H1 (cell line): ENCODE measurements at regions not wholly inside any gene's neighbourhood (a gene's known extent, or its start where the extent isn't known, plus 50 kb on each side); places are given as distances from the start of the nearest gene placed in this dataset.

Experiments
- CTCF ChIA-PET: fragments of 300-600 bp; sonication (Branson Sonifier 250); formaldehyde crosslinking; loops from one replicate; lab custom pipeline; 2021; ENCODE audit not compliant: partially characterized antibody; lab: Charles Lee
- POLR2A ChIA-PET: fragments of 300-600 bp; sonication (Branson Sonifier 250); formaldehyde crosslinking; loops from one replicate; lab custom pipeline; 2021; ENCODE audit warnings: inconsistent platforms; ENCODE audit not compliant: partially characterized antibody; lab: Charles Lee
- DNase-seq, 2 experiments: peaks; one replicate each; pipeline versions ENCODE4 v3.0.0 to v3.0.0-alpha.2; 2010 to 2022; ENCODE audit warnings: low spot score in 2 of 2, low read depth in 1 of 2, mixed read lengths in 1 of 2
- FAIRE-seq: peaks from 2 replicates; lab custom pipeline; 2011; peaks lifted over from hg19 to GRCh38; lab: Jason Lieb, UNC
- H2AFZ ChIP-seq: 2 replicates; pipeline ENCODE4 v1.8.1; 2012; ENCODE audit warnings: low read length, inconsistent platforms
- H2AK5ac ChIP-seq: 2 replicates; pipeline ENCODE4 v1.6.1; 2013; ENCODE audit warnings: low read depth, low read length
- H2BK120ac ChIP-seq: replicated peaks from 2 replicates; pipeline ENCODE3; 2013; ENCODE audit warnings: low read depth, low read length, inconsistent platforms
- H2BK12ac ChIP-seq: 2 replicates; pipeline ENCODE4 v1.6.1; 2013; ENCODE audit warnings: low read depth, low read length
- H2BK15ac ChIP-seq: 2 replicates; pipeline ENCODE4 v1.6.1; 2013; ENCODE audit warnings: low read length
- H2BK20ac ChIP-seq: 2 replicates; pipeline ENCODE4 v1.6.1; 2013; ENCODE audit warnings: low read length
- H2BK5ac ChIP-seq: 2 replicates; pipeline ENCODE4 v1.6.1; 2013; ENCODE audit warnings: low read depth, low read length
- H3K14ac ChIP-seq: 2 replicates; pipeline ENCODE4 v1.6.1; 2013; ENCODE audit warnings: inconsistent platforms; ENCODE audit not compliant: insufficient read length
- H3K18ac ChIP-seq: 2 replicates; pipeline ENCODE4 v1.6.1; 2013; ENCODE audit warnings: low read length; ENCODE audit errors: extremely low read depth
- H3K23ac ChIP-seq: 2 replicates; pipeline ENCODE4 v1.6.1; 2013; ENCODE audit warnings: inconsistent platforms; ENCODE audit not compliant: insufficient read length
- H3K23me2 ChIP-seq: 2 replicates; pipeline ENCODE4 v1.6.1; 2013; ENCODE audit warnings: low read depth, low read length
- H3K27ac ChIP-seq: 2 replicates; pipeline ENCODE4 v1.6.1; 2011; ENCODE audit warnings: low read depth, low read length, inconsistent platforms
- H3K27me3 ChIP-seq, 4 experiments: replicated peaks in 1 of 4; 1 replicate in 1 of 4; 2 replicates in 3 of 4; pipeline versions ENCODE4 v1.6.1 to v1.8.1; 2011 to 2013; ENCODE audit warnings: low read length in 3 of 4, mild to moderate bottlenecking in 3 of 4, inconsistent platforms in 2 of 4, mixed read lengths in 2 of 4, moderate library complexity in 1 of 4; ENCODE audit not compliant: control insufficient read depth in 3 of 4, insufficient read depth in 3 of 4; ENCODE audit errors: extremely low read depth in 1 of 4
- H3K36me3 ChIP-seq, 4 experiments: 2 replicates each; pipeline versions ENCODE4 v1.6.1 to v1.8.1; 2011 to 2013; ENCODE audit warnings: mild to moderate bottlenecking in 4 of 4, low read length in 3 of 4, moderate library complexity in 2 of 4, control low read depth in 1 of 4, inconsistent platforms in 1 of 4; ENCODE audit not compliant: insufficient read depth in 4 of 4, control insufficient read depth in 2 of 4
- H3K4ac ChIP-seq: replicated peaks from 2 replicates; pipeline ENCODE3; 2013; ENCODE audit warnings: low read length, low read depth, mixed read lengths, inconsistent platforms; ENCODE audit not compliant: insufficient read length
- H3K4me1 ChIP-seq, 4 experiments: replicated peaks in 1 of 4; 1 replicate in 1 of 4; 2 replicates in 3 of 4; pipeline versions ENCODE4 v1.6.1 to v1.8.1; 2011 to 2013; ENCODE audit warnings: low read length in 3 of 4, inconsistent platforms in 2 of 4, mixed read lengths in 1 of 4; ENCODE audit not compliant: insufficient read depth in 4 of 4, control insufficient read depth in 3 of 4
- H3K4me2 ChIP-seq, 2 experiments: 2 replicates each; pipeline versions ENCODE4 v1.6.1 to v1.8.1; 2011 to 2013; ENCODE audit warnings: low read depth in 2 of 2, low read length in 2 of 2, control low read depth in 1 of 2, inconsistent platforms in 1 of 2, mild to moderate bottlenecking in 1 of 2; ENCODE audit not compliant: insufficient read depth in 1 of 2
- H3K4me3 ChIP-seq, 4 experiments: fragments of 200-600, 300-600 bp in 1 of 4; sonication (generic), shearing (Covaris generic), sonication (Bioruptor Twin) in 1 of 4; 2 replicates each; pipeline versions ENCODE4 v1.5.1 to v1.8.1; 2011 to 2016; ENCODE audit warnings: low read length in 4 of 4, low read depth in 3 of 4, control low read depth in 2 of 4, inconsistent platforms in 2 of 4, mild to moderate bottlenecking in 2 of 4, mixed read lengths in 1 of 4, moderate library complexity in 1 of 4; ENCODE audit not compliant: insufficient read depth in 2 of 4; ENCODE audit errors: extremely low read depth in 1 of 4
- H3K56ac ChIP-seq: replicated peaks from 2 replicates; pipeline ENCODE3; 2013; ENCODE audit warnings: low read depth, mild to moderate bottlenecking, mixed read lengths, low read length, inconsistent platforms; ENCODE audit not compliant: insufficient read length
- H3K79me1 ChIP-seq: 2 replicates; pipeline ENCODE4 v1.6.1; 2013; ENCODE audit warnings: low read depth, low read length, control low read depth
- H3K79me2 ChIP-seq, 2 experiments: 2 replicates each; pipeline versions ENCODE4 v1.6.1 to v1.8.1; 2012 to 2013; ENCODE audit warnings: low read length in 2 of 2, mild to moderate bottlenecking in 2 of 2, inconsistent platforms in 1 of 2; ENCODE audit not compliant: insufficient read depth in 2 of 2, control insufficient read depth in 1 of 2
- H3K9ac ChIP-seq, 4 experiments: replicated peaks in 1 of 4; 1 replicate in 1 of 4; 2 replicates in 3 of 4; pipeline versions ENCODE4 v1.6.1 to v1.8.1; 2011 to 2013; ENCODE audit warnings: low read depth in 3 of 4, low read length in 3 of 4, control low read depth in 2 of 4, mild to moderate bottlenecking in 2 of 4, moderate library complexity in 2 of 4, inconsistent platforms in 1 of 4; ENCODE audit errors: extremely low read depth in 1 of 4
- H3K9me3 ChIP-seq, 2 experiments: 2 replicates each; pipeline versions ENCODE4 v1.6.1 to v1.8.1; 2012 to 2013; ENCODE audit warnings: mild to moderate bottlenecking in 2 of 2, moderate library complexity in 2 of 2, control low read depth in 1 of 2, inconsistent platforms in 1 of 2, low read depth in 1 of 2, low read length in 1 of 2, mixed read lengths in 1 of 2; ENCODE audit not compliant: insufficient read depth in 2 of 2
- H4K20me1 ChIP-seq, 2 experiments: replicated peaks in 1 of 2; 2 replicates each; pipeline versions ENCODE3 to v1.8.1; 2011 to 2013; ENCODE audit warnings: inconsistent platforms in 2 of 2, low read length in 2 of 2, mild to moderate bottlenecking in 1 of 2; ENCODE audit not compliant: insufficient read depth in 2 of 2, control insufficient read depth in 1 of 2
- H4K5ac ChIP-seq: 2 replicates; pipeline ENCODE4 v1.6.1; 2013; ENCODE audit warnings: low read length, low read depth, mixed read lengths, inconsistent platforms; ENCODE audit not compliant: insufficient read length
- H4K8ac ChIP-seq: 2 replicates; pipeline ENCODE4 v1.8.0; 2013; ENCODE audit warnings: mild to moderate bottlenecking, moderate library complexity, low read length, inconsistent platforms; ENCODE audit not compliant: insufficient read depth; ENCODE audit errors: extremely low read depth
- H4K91ac ChIP-seq: replicated peaks from 2 replicates; pipeline ENCODE3; 2013; ENCODE audit warnings: low read length, mixed read lengths, inconsistent platforms; ENCODE audit not compliant: insufficient read length
- CREB1 ChIP-seq: IDR thresholded peaks from 2 replicates; pipeline ENCODE4 v1.6.1; 2012; ENCODE audit warnings: inconsistent platforms
- EZH2 ChIP-seq: fragments of 200-600 bp; sonication (generic); IDR thresholded peaks from 2 replicates; pipeline ENCODE4 v1.7.1; 2012; ENCODE audit warnings: low read depth, mild to moderate bottlenecking, moderate library complexity, low read length, inconsistent platforms; ENCODE audit not compliant: severe bottlenecking
- MAFK ChIP-seq: IDR thresholded peaks from 2 replicates; pipeline ENCODE4 v1.6.1; 2012; ENCODE audit warnings: low read depth, mild to moderate bottlenecking, improper control_type of control experiment, low read length
- NRF1 ChIP-seq: IDR thresholded peaks from 2 replicates; pipeline ENCODE4 v1.6.1; 2011; ENCODE audit warnings: mild to moderate bottlenecking, low read depth, low read length, improper control_type of control experiment
- POU5F1 ChIP-seq: IDR thresholded peaks from 2 replicates; pipeline ENCODE4 v1.6.1; 2011; ENCODE audit warnings: low read depth, mild to moderate bottlenecking, low read length, moderate library complexity
- SIX5 ChIP-seq: IDR thresholded peaks from 2 replicates; pipeline ENCODE4 v1.6.1; 2011; ENCODE audit warnings: mild to moderate bottlenecking, low read depth, low read length
- SP1 ChIP-seq: IDR thresholded peaks from 2 replicates; pipeline ENCODE4 v1.6.1; 2011; ENCODE audit warnings: low read depth, low read length
- SUZ12 ChIP-seq: fragments of 200-600 bp; sonication (generic); IDR thresholded peaks from 2 replicates; pipeline ENCODE4 v1.6.1; 2012; ENCODE audit warnings: mild to moderate bottlenecking, inconsistent platforms, low read length, moderate library complexity, mixed read lengths
- TBP ChIP-seq: IDR thresholded peaks from 2 replicates; pipeline ENCODE4 v1.6.1; 2011; ENCODE audit warnings: low read depth, low read length, improper control_type of control experiment
- YY1 ChIP-seq: IDR thresholded peaks from 2 replicates; pipeline ENCODE4 v1.6.1; 2011; ENCODE audit warnings: low read depth, mild to moderate bottlenecking, low read length
- WGBS, 2 experiments: shearing (Covaris generic) in 1 of 2; methylation state at CpG; one replicate each; pipeline versions ENCODE4 v1.1.6 to v1.1.7; 2013 to 2015; ENCODE audit warnings: low lambda C conversion rate in 2 of 2, mixed read lengths in 2 of 2, inconsistent platforms in 1 of 2, low coverage in 1 of 2, missing lambda C conversion rate in 1 of 2; ENCODE audit not compliant: insufficient replicate concordance in 2 of 2, insufficient coverage in 1 of 2, insufficient read length in 1 of 2; ENCODE audit errors: extremely low coverage in 1 of 2, missing lambda C conversion rate in 1 of 2; 5-methylcytosine and 5-hydroxymethylcytosine counted together
- TF ChIP-seq, protein P1 (sequence below): IDR thresholded peaks from 2 replicates; pipeline ENCODE4 v1.6.1; 2012; ENCODE audit warnings: inconsistent platforms
- TF ChIP-seq, protein P2 (sequence below): IDR thresholded peaks from 2 replicates; pipeline ENCODE4 v1.6.1; 2012; ENCODE audit warnings: low read length, inconsistent platforms

DNA sequence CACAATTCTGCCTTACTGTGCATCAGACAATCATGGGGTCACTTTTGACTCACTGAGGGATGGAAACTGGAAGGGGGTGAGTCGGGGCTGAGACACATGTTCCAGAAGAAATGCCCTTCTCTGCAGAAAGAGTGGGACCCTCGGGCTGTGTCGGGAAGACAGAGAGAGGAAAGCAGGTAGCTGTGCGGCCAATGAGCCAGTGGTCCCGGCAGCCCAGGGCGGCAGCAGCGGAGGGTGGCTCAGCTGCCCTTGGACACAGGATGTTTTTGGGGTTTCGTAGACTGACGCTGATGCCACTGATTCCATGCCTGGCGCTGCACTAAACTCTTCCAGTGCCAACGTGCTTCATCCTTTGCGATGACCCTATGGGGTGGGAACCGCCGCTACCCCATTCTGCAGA lies 78.4 kb upstream of the PPP1R26 start:
- no peak overlapping the region for H3K56ac ChIP-seq
- H3K79me1 ChIP-seq: no peaks in the 10 kb centered on the region
- H3K4ac ChIP-seq: no peak overlapping the region
- H4K91ac ChIP-seq: no peak overlapping the region
- H3K27ac ChIP-seq: no peak overlapping the region
- no peak for FAIRE-seq
- no peaks in the 10 kb centered on the region for H4K20me1 ChIP-seq
- DNase-seq: no peak
- no peaks in the 10 kb centered on the region for H3K79me2 ChIP-seq
- no peak overlapping the region for H4K5ac ChIP-seq
- H2BK12ac ChIP-seq: no peak overlapping the region
- H3K23me2 ChIP-seq: no peaks in the 10 kb centered on the region
- H2BK20ac ChIP-seq: no peak overlapping the region
- H3K27me3 ChIP-seq: no peaks in the 10 kb centered on the region
- H2AK5ac ChIP-seq: no peak overlapping the region
- H2BK120ac ChIP-seq: no peak overlapping the region
- H3K18ac ChIP-seq: no peak overlapping the region
- WGBS, 2 experiments: 91% methylated on average over 14 of the region's 14 CpGs; no CpG with 5 or more reads in 1 of the 2 experiments
- no peak overlapping the region for H2AFZ ChIP-seq
- H3K23ac ChIP-seq: no peak overlapping the region
- no peak overlapping the region for H2BK15ac ChIP-seq
- H3K9me3 ChIP-seq: peaks cover 12 to 17% of the 10 kb centered on the region in 2 experiments
- H3K9ac ChIP-seq: no peak overlapping the region
- POLR2A ChIA-PET: no interaction called here
- no peak overlapping the region for H2BK5ac ChIP-seq
- no peaks in the 10 kb centered on the region for H3K4me1 ChIP-seq
- H3K36me3 ChIP-seq: no peaks in the 10 kb centered on the region
- no peak overlapping the region for H3K4me2 ChIP-seq
- no peak overlapping the region for H3K14ac ChIP-seq
- H3K4me3 ChIP-seq: no peak overlapping the region
- CTCF ChIA-PET: interaction anchor here (0.7 to 4.8 kb wide), 2 partner anchors 12 to 295 kb away, joined by 3 to 30 read pairs; no protein-coding TSS in a partner anchor
- H4K8ac ChIP-seq: no peak overlapping the region
- no peak for TF ChIP-seq CREB1
- TF ChIP-seq POU5F1: no peak
- TF ChIP-seq SUZ12: no peak
- TF ChIP-seq, protein P1, sequence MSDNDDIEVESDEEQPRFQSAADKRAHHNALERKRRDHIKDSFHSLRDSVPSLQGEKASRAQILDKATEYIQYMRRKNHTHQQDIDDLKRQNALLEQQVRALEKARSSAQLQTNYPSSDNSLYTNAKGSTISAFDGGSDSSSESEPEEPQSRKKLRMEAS: no peak
- no peak for TF ChIP-seq YY1
- TF ChIP-seq NRF1: no peak
- TF ChIP-seq SIX5: no peak
- TF ChIP-seq, protein P2, sequence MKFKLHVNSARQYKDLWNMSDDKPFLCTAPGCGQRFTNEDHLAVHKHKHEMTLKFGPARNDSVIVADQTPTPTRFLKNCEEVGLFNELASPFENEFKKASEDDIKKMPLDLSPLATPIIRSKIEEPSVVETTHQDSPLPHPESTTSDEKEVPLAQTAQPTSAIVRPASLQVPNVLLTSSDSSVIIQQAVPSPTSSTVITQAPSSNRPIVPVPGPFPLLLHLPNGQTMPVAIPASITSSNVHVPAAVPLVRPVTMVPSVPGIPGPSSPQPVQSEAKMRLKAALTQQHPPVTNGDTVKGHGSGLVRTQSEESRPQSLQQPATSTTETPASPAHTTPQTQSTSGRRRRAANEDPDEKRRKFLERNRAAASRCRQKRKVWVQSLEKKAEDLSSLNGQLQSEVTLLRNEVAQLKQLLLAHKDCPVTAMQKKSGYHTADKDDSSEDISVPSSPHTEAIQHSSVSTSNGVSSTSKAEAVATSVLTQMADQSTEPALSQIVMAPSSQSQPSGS: no peak
- no peak for TF ChIP-seq MAFK
- TF ChIP-seq EZH2: no peak
- no peak for TF ChIP-seq TBP
- no peak for TF ChIP-seq SP1
